GM18909 (cell line): ENCODE measurements at regions not wholly inside any gene's neighbourhood (a gene's known extent, or its start where the extent isn't known, plus 50 kb on each side); places are given as distances from the start of the nearest gene placed in this dataset.

Source experiments
- ATAC-seq: cut with Tn5 transposase; IDR thresholded peaks from one replicate; pipeline ENCODE4 v1.9.1; 2021; ENCODE audit warnings: mild to moderate bottlenecking; ENCODE audit not compliant: unreplicated experiment, poor library complexity

DNA sequence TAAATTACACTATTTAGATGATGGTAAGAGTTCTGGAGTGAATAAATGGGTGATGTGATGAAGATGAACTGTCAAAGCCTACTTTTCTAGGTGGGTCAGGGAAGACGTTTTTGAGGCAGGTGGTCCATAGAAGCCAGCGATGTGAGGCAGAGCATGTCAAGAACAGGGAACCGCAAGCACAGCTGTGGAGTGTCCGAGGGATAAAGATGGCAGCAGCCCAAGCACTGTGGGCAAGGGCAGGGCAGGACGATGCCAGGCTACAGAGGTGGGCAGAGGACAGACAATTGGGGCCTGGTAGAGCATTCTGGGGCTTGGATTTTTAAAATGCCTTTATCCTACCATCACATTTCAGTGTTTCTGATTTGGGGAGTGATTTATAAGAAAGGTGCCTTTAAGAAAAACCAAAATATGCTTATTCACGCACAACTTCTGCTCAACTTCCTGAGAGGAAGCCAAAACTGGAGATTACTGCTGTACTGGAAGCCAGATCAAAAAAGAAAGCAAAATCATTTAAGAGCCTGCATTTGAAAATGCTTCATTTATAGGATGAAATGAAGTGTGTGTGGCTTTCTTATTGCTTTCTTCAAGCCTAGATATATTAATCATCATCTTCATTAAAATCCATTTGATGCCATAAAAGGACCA is 119.0 kb upstream of the WDR17 start:
- ATAC-seq = peak; percentile 41

DNA sequence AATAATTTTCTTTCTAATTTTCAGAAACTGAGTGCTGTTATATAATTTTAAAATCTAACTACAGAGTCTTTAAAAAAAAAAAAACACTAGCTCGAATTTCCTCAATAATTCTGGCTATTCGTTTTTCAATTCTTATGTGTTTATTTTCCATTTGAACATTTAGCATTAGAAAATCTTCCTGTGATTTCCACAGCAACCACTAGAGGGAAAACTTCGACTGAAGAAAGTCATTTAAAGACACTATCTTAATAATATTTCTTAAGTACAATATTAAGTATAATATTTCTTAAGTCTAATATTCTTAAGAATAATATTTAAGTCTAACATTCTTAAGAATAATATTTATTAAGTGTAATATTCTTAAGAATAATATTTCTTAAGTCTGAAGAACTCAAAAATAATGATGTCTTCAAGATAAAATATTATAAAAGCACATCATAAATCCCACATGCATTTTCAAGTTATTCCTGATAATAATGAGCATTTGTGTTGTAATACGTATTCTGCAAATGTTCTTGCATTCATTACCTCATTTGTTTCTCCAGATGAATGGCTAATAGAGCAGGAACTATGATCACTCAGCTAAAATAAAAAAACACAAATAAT is 118.4 kb upstream of the WDR17 start:
- peak; percentile 50 for ATAC-seq

DNA sequence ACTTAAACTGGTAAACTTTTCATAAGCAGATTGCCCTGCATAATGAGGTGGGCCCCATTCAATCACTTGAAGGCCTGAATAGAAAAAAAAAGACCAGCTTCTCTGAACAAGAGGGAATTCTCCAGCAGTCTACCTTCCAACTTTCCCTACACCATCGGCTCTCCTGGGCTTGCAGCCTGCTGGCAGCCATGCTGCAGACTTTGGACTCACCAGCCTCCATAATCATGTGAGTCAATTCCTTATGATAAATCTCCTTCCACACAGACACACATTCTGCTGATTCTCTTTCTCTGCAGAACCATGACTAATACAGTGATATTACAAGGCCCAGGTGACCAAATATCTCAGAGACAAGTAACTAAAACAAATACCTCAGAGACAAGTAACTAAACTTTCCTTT is 113.8 kb upstream of the WDR17 start:
- no peak for ATAC-seq

DNA sequence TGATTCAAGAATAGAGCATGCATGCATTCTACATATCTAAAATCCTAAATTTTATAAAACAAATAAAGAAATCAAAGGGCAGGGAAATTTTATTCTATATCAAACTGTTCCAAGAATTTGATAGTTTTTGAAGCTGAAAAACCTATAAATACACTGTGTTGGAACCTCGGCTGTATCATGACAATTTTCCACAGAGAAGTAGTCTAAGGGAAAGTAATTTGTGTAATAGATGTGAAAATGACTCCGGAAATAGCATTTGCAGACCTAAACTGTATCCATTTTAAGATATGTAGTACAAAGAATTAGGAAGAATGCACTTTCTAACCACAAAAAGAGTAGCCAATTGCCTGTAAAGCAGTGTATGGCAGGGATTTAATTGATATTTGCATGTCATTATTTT is 112.5 kb upstream of the WDR17 start:
- no peak for ATAC-seq

DNA sequence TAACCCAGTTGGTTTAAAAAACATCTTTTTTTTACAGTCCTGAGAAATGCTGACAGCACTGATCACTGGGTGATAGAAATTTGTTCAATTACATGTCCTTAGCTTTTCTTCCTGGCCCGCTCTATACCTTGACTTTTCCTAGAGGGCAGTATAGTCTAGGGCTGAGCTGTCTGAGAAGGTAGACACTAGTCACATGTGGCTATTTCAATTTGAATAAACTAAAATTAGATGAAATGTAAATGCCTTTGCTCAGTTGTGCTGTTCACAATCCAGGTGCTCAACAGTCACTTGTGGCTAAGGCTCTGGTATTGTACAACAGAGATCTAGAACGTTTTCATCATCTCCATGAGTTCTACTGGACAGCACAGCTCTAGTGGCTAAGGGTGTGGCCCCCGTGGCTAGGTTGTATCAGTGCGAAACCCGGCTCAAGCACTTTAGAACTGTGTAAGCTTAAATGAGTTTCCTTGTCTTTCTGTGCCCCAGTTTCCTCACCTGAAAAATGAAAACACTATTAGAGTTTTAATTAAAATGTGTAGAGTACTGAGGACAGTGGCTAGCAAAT is 111.6 kb upstream of the WDR17 start:
- peak; percentile 94 for ATAC-seq

DNA sequence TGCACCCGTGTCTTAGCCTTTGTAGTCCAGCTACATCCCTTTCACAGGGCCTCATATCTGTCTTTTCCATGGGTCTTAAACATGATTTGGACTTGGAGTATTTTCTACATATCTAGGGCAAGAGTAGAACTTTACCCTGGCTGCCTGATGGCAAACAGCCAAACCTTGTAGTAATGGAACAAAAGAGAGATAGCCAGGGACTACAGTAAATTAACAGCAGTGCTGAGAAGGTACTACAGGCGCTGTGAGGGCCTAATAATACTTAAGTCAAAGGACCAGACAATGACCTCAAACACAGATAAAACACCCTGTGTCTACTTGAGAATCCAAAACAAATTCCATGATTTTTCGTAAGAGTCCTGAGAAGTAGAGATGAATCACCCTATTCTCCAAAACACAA is 111.0 kb upstream of the WDR17 start:
- no peak for ATAC-seq

DNA sequence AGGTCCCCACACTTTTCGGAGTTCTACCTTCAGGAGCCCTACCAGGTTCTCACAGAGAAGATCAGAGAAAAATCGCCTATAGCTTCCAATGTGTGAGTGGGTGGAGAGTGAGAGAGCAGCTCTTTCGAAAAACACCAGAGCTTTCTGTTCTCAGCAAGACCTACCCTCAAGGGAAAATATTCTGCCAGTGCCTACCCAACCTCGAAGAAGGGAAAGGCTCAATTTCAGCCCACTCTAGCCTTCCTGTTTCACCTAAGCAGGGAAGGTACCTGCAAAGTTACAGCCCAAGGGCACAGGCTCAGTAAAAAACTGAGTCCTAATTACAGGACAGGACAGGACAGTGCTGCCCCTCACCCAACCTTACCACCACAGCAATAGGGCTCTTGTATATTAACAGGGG is 104.0 kb upstream of the WDR17 start:
- ATAC-seq = peak; percentile 95

DNA sequence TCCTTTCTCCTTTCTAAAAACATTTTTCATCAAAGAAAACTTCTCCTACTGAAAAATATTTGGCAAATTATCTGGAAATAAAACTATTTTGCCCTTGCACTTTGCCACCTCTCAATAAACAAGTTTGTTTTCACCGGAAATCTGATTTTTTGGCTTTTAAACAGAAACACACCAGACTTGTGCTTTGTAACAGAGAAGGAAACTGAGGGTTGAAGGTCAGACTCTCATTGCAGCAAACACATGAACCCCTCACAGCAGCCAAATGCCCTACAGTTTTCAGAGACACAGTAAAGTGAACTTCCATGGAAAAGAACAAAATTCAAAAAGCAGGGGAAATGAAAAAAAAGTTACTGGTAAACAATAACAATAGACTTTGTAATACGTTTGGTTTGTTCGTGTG is 95.6 kb upstream of the WDR17 start:
- no peak for ATAC-seq

DNA sequence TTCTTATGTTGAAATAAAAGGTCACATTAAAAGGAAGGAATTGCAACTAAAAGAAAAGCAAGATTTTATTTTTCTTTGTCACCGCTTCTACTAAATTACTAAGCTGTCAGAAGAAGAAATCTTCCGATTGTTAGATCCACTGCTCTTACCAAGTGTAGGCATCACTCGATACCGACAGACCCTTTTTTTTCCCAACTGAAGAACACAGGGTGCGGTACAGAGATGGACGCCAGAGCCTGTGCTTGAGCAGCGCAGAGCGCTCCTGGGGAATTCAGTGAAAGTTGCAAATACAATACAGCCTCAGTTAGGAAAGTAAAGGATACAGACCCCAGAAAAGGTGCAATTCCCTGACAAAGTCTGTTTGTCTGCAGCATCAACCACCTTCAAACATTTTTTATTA is 94.9 kb upstream of the WDR17 start:
- no peak for ATAC-seq

DNA sequence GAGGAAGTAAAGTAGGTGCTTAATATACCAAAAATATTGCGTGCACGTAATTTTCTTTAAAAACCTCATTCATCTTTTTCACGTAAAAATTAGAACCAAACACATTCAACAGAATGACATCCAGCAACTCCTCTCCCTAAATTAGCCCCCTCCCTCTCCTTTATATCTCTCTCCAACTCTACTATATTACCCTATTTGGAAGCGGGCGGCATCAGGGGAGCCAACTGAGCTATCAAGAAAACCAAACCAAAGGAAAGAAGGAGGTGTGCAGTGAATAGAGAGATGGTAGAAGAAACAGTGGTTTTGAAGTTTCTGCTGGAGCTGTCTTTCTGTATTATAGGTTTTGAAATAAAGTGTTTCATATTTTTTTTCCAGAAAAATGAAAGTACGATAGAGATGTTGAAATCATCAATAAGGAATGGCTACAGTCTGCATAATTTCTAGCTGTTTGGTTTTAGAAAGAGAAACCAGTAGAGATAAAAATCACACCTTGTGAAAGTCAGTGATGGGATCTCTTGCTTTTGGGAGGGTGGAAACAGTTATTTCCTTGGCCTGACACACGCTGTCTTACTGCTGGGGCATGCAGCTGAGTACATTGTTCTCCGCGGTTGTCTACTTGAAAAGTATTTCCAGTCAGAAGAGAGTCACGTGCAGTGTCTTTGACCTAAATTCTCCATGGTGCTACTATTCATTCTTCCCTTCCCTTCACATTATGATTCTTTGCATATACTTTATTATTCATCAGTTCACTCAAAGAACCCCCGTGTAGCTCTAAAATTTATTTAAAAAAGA is 94.1 kb upstream of the WDR17 start:
- ATAC-seq = no peak

DNA sequence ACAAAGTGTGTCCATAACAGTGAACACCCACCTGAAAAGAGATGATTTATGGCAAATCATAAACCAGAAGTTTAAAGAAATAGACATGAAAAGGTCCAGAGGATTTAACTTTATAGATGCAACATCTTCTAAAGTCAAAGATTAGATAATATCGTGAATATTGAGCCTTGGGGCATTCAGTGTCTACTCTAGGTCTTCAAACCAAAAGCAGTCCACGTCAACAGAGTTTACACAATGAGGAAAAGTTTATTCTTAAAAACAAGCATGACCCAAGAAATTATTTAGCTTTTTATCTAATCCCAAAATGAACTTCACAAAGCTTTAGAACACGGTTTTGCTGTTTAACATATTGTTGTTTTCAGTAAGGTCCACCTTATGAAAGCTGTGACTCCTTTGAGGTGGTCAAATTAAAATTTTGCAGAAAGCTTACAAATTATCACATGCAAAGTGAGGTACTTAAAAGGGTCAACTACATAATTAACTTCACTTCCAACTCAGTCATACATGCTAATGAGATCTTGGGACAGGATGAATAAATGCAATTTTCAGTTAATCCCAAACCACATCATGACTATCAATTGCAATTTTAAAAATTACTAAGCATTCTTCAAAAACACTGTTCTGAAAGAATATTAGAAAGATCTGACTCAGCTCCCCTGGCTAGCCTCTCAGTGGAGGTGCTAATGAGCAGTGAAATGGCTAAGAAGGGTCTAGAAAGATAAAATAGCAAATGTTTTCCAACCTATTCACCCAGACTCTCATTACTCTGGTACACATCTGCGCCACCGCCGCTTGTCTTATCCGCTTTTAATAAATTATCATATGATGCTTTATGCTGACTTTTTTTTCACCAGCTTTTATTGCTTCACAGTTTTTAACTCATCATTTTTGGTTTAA is 92.4 kb upstream of the WDR17 start:
- no peak for ATAC-seq

DNA sequence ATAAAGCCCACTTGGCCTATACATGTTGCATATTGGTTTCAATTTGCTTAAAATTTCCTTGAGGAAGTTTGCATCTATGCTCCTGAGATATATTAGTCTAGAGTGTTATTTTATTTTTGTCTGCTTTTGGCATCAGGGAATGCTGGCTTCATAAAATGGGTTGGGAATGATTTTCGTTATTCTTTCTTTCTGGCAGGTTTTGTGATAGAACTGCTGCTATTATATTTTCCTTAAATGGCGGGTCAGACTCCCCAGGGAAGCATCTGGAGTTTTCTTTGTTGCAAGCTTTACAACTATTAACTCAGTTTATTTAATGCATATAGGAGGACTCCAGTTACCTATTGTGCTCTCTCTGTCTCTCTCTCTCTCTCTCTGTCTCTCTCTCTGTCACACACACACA is 82.0 kb upstream of the WDR17 start:
- ATAC-seq = no peak

DNA sequence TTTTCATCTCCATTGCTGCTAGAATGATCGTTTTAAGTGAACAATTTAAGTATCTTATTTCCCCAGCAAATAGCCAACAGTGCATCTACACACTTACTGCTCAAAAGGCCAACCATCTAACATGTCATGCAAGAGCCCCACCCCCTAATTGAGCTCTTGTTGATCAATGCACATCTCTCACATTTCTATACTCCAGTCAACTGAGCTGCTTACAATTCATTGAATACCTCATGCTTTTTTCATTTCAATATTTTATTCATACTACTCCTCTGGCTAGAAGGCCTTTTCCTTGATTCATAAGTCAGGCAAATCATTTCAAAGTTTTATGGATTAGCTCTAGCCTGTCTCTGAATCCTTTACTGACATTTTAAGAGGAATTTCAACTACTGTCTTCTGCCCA is 79.0 kb upstream of the WDR17 start:
- ATAC-seq = no peak

DNA sequence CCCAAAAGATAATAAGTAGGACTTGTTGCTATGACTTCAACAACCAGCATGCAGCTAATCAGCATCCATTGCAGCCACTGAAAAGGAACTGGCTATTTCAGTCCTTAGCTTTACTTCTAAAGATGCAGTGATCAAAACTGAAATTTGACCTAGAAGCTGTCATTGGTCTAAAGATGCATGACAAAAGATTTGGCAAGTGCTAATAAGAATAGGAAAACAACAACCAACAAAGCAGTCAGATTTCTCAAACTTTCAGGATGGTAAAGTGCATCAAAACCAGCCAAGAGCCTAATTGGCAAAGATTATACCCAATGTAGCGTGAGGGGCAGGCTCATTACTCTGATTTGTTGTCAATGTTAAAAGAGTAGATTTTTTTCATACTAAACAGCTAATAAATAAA is 77.1 kb upstream of the WDR17 start:
- ATAC-seq = no peak

DNA sequence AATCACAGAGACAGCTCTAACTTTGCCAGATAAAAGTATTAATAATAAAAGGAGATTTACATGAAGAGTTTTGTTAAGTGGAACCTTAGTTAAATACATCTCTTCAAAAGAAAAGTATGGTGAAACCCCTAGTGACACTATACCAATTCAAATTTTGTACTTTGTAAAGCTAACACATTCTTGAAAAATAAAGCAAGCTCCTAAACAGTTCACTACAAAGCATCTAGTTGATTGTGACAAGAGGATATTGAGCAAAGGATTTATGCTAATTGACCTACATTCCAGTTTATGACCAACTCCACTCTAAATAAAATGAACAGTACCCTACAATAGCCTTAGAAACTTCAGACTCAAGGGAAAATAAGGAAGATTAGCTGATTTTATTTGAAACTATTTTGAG is 69.4 kb upstream of the WDR17 start:
- no peak for ATAC-seq

DNA sequence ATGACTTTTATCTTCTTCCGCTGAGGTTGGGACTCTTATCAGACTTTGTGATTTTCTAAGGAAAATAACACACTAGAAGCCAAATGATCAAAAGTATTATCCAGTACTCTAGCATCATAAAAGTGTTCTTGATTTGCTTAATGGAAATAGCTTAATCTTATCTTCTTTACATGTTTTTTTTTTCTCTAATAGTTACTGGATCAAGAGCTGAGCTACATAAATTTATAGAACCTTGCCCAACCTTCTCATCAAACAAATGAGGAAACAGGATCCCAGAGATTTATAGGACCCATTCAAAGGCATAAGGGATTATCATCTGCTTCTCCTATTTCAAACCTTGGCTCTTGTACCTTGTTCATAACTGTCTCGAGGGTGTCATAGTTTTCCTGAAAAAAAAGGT is 68.3 kb upstream of the WDR17 start:
- no peak for ATAC-seq

DNA sequence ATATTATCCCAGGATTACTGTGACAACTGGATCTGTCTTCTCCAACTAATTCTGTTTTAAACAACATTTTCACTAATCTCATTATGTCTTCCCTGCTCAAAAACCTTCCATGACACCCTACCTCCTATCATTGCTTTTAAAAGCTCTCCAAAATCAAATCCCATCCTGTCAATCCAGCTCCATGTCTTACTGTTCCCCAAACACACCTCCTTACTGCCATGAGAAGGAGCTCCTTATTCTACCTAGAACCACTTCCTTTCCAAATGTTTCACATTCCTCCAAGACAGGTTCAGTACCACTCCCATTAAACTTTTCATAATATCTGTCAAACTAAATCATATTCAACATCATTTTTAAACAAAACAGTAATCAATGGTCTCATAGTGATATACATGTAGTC is 66.9 kb upstream of the WDR17 start:
- no peak for ATAC-seq

DNA sequence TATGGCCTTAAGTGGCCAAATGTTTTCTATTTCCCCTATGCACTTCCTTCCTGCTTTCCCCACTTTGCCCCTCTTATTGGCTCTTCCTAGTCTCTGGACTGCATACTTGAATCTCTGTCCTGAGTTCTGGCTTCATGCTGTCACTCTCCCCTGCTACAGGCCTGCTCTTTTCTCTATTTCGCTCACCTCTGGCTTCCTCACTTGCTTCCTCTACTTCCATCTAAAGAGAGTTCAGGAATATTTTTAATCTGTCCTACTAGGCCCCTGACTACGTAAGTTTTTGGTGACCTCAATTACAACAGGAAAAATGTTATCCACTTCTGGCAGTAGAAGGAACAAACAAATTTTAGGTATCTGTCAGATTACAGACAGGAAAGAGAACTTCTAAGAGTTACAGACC is 65.7 kb upstream of the WDR17 start:
- no peak for ATAC-seq

DNA sequence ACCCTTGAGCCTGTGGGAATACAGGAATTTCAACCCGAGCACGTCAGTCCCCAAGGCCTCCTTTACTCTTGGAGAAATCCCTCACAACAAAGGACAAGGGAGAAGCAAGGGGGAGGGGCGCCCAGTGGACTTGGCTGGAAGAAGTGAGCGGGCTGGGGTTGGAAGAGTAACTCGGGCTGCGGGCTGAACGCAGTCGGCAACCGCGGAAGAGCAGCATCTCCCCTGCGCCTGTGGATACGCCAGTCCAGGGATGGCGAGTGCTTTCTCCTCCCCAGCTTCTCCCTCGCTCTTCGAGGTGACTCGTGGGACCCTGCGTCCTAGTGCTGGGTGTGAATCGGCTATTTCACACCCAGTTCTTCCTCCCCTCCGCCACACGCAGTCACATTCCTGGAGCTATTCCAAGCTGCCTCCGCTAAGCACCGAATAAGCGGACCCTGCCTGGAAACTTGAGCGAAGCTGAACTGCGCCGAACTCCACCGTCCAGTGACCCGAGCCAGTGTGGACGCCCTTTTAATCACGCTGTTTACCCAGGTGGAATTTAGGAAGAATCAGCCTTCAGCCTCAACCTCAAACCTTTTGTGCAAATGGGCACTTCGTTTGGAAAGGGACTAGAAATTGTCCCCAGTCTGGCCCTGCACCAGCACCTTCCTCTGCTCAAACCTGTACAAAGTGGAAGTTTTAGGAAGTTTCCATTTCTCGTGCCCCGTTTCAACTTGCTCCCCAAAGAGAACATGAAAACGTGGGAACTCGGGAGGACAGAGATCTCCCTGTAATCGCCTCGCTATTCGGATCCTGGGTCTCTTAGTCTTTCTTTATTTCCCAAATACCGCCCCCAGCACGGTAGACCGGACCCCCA is 64.3 kb upstream of the WDR17 start:
- no peak for ATAC-seq
